NCI-H2107 treated with DMSO at 0.1 percent for 48 hours (cell line): ENCODE measurements at regions not wholly inside any gene's neighbourhood (a gene's known extent, or its start where the extent isn't known, plus 50 kb on each side); places are given as distances from the start of the nearest gene placed in this dataset.
"Not testable (repeated sequence)": the region's sequence is repeated elsewhere in the genome, so short reads cannot be mapped to it uniquely, and the experiment has no call there.

Source experiments
- DNase-seq: peaks from one replicate; lab custom pipeline; 2025; ENCODE audit not compliant: unreplicated experiment; lab: John Stamatoyannopoulos, UW

GRCh38 chr12:65675141-65675621, 149.1 kb upstream of the HMGA2 start:
- no peak for DNase-seq

GRCh38 chr12:65678172-65678571, 146.1 kb upstream of the HMGA2 start:
- DNase-seq = not testable (repeated sequence)

GRCh38 chr12:65681226-65681625, 143.1 kb upstream of the HMGA2 start:
- DNase-seq = no peak

GRCh38 chr12:65682112-65682511, 142.2 kb upstream of the HMGA2 start:
- no peak for DNase-seq

GRCh38 chr12:65684906-65685305, 139.4 kb upstream of the HMGA2 start:
- no peak for DNase-seq

- no peak for DNase-seq
Measured at GRCh38 chr12:65685514-65685913, 138.8 kb upstream of the HMGA2 start.

GRCh38 chr12:65689508-65689907, 134.8 kb upstream of the HMGA2 start:
- DNase-seq = no peak

GRCh38 chr12:65690477-65690876, 133.8 kb upstream of the HMGA2 start:
- DNase-seq = no peak

GRCh38 chr12:65694130-65694529, 130.2 kb upstream of the HMGA2 start:
- no peak for DNase-seq

- no peak for DNase-seq
Measured at GRCh38 chr12:65695113-65695865, 129.0 kb upstream of the HMGA2 start.

- no peak for DNase-seq
Measured at GRCh38 chr12:65696227-65696626, 128.1 kb upstream of the HMGA2 start.

GRCh38 chr12:65699251-65699650, 125.0 kb upstream of the HMGA2 start:
- no peak for DNase-seq

- DNase-seq = no peak
Measured at GRCh38 chr12:65703176-65703575, 121.1 kb upstream of the HMGA2 start.

- no peak for DNase-seq
Measured at GRCh38 chr12:65705380-65705876, 118.9 kb upstream of the HMGA2 start.

GRCh38 chr12:65707051-65707450, 117.2 kb upstream of the HMGA2 start:
- DNase-seq = no peak

GRCh38 chr12:65712260-65713004, 111.9 kb upstream of the HMGA2 start:
- DNase-seq = no peak

GRCh38 chr12:65715961-65716360, 108.3 kb upstream of the HMGA2 start:
- no peak for DNase-seq

GRCh38 chr12:65720136-65721130, 103.8 kb upstream of the HMGA2 start:
- DNase-seq = no peak

GRCh38 chr12:65721541-65722190, 102.6 kb upstream of the HMGA2 start:
- DNase-seq = no peak

GRCh38 chr12:65725376-65725775, 98.9 kb upstream of the HMGA2 start:
- no peak for DNase-seq
